Gastrocnemius medialis (tissue), 4 donors: ENCODE measurements at regions not wholly inside any gene's neighbourhood (a gene's known extent, or its start where the extent isn't known, plus 50 kb on each side); places are given as distances from the start of the nearest gene placed in this dataset.
"Not testable (repeated sequence)": the region's sequence is repeated elsewhere in the genome, so short reads cannot be mapped to it uniquely, and the experiment has no call there.

ENCODE experiments used
- ATAC-seq, 2 donors: fragments of 150-250 bp; one replicate each; pipeline ENCODE4 v1.9.1; 2016
- DNase-seq, 2 donors: peaks; one replicate each; pipeline ENCODE4 v3.0.0-alpha.2; 2019
- H3K27ac ChIP-seq, 4 donors: fragments of 200-600 bp; sonication (generic); 1 replicate in 1 of 4; 2 replicates in 3 of 4; pipeline ENCODE4 v1.5.1; 2016 to 2018; ENCODE audit warnings: mild to moderate bottlenecking in 2 of 4, moderate library complexity in 1 of 4
- H3K27me3 ChIP-seq, 3 donors: fragments of 200-600 bp; sonication (generic) in 2 of 3; 1 replicate in 1 of 3; 2 replicates in 2 of 3; pipeline versions ENCODE4 v1.5.1 to v1.6.0; 2016 to 2019; ENCODE audit warnings: mild to moderate bottlenecking in 1 of 3, moderate library complexity in 1 of 3
- H3K36me3 ChIP-seq, 2 donors: fragments of 200-600 bp; sonication (generic) in 1 of 2; one replicate each; pipeline ENCODE4 v1.5.1; 2017 to 2018
- H3K4me1 ChIP-seq, 2 donors: fragments of 200-600 bp; sonication (generic) in 1 of 2; one replicate each; pipeline ENCODE4 v1.5.1; 2016 to 2017; ENCODE audit warnings: mild to moderate bottlenecking in 2 of 2
- H3K4me3 ChIP-seq, 4 donors: fragments of 200-600 bp; sonication (generic) in 3 of 4; 1 replicate in 1 of 4; 2 replicates in 3 of 4; pipeline ENCODE4 v1.5.1; 2016 to 2019; ENCODE audit warnings: mild to moderate bottlenecking in 2 of 4
- H3K9me3 ChIP-seq, 3 donors: fragments of 200-600 bp; sonication (generic) in 2 of 3; 1 replicate in 1 of 3; 2 replicates in 2 of 3; pipeline ENCODE4 v1.5.1; 2016 to 2019
- CTCF ChIP-seq, 5 experiments: fragments of 450-650 bp in 3 of 5; fragments of 200-600 bp in 2 of 5; sonication (generic) in 2 of 5; IDR thresholded peaks in 4 of 5; conservative IDR thresholded peaks in 1 of 5; 1 replicate in 4 of 5; 2 replicates in 1 of 5; pipeline ENCODE4 v1.5.1; 2016 to 2019; ENCODE audit warnings: antibody characterized with exemption in 5 of 5, mild to moderate bottlenecking in 3 of 5, moderate library complexity in 3 of 5
- POLR2A ChIP-seq, 2 donors: fragments of 450-650 bp; IDR thresholded peaks; one replicate each; pipeline ENCODE4 v1.6.1; 2017; ENCODE audit warnings: antibody characterized with exemption in 2 of 2, mild to moderate bottlenecking in 2 of 2, moderate library complexity in 2 of 2
- in situ Hi-C, 4 donors: fragments of 200-750 bp; cut with MboI; loops; one replicate each; pipeline versions ENCODE4 v1.15.0 to v1.8.0; 2017; ENCODE audit warnings: low sequenced_read_pairs in 4 of 4
- intact Hi-C: fragments of 100-400 bp; cut with DNase I; formaldehyde crosslinking; loops from one replicate; pipeline ENCODE4 v1.15.1; 2023; ENCODE audit warnings: low total_unique reads

- intact Hi-C loops: no loop called here
These were observed 110.3 kb upstream of the MAP3K4 start for GRCh38 chr6:160881148-160881808.

GRCh38 chr6:160882006-160882405 lies 109.6 kb upstream of the MAP3K4 start:
- no peaks in the 10 kb centered on the region for H3K36me3 ChIP-seq
- no peaks in the 10 kb centered on the region for H3K9me3 ChIP-seq
- TF ChIP-seq CTCF (IDR thresholded peaks at IDR 0.05 in 4 of 5, conservative IDR thresholded peaks at IDR 0.05 in 1 of 5): no peak
- no peak for TF ChIP-seq POLR2A (IDR thresholded peaks at IDR 0.05)
- no peak overlapping the region for H3K27ac ChIP-seq
- no peaks in the 10 kb centered on the region for H3K4me1 ChIP-seq
- no peak overlapping the region for H3K4me3 ChIP-seq
- DNase-seq (no peak), ATAC-seq (no peak)
- no peaks in the 10 kb centered on the region for H3K27me3 ChIP-seq
- intact Hi-C loops: no loop called here
- in situ Hi-C loops: no loop called here

More at GRCh38 chr6:160881148-160881808, 110.3 kb upstream of the MAP3K4 start:
- TF ChIP-seq CTCF (IDR thresholded peaks at IDR 0.05 in 4 of 5, conservative IDR thresholded peaks at IDR 0.05 in 1 of 5) (no peak), POLR2A (IDR thresholded peaks at IDR 0.05) (no peak)
- DNase-seq: no peak
- H3K36me3 ChIP-seq: no peaks in the 10 kb centered on the region
- no peaks in the 10 kb centered on the region for H3K4me1 ChIP-seq
- H3K9me3 ChIP-seq: no peaks in the 10 kb centered on the region
- no peak overlapping the region for H3K27ac ChIP-seq
- H3K27me3 ChIP-seq: no peaks in the 10 kb centered on the region
- in situ Hi-C loops: no loop called here
- H3K4me3 ChIP-seq: no peak overlapping the region
- ATAC-seq: no peak

GRCh38 chr6:160882791-160883279 lies 108.7 kb upstream of the MAP3K4 start:
- Histone ChIP-seq H3K27me3 (no peaks in the 10 kb centered on the region), H3K4me1 (no peaks in the 10 kb centered on the region), H3K9me3 (no peaks in the 10 kb centered on the region), H3K27ac (no peak overlapping the region), H3K4me3 (no peak overlapping the region), H3K36me3 (no peaks in the 10 kb centered on the region)
- DNase-seq (no peak), ATAC-seq (no peak)
- in situ Hi-C loops (no loop called here), intact Hi-C loops (no loop called here)
- no peak for TF ChIP-seq POLR2A (IDR thresholded peaks at IDR 0.05)
- no peak for TF ChIP-seq CTCF (IDR thresholded peaks at IDR 0.05 in 4 of 5, conservative IDR thresholded peaks at IDR 0.05 in 1 of 5)

- no peak overlapping the region for H3K4me3 ChIP-seq
- intact Hi-C loops: no loop called here
- ATAC-seq (no peak), DNase-seq (no peak)
- H3K27me3 ChIP-seq: no peaks in the 10 kb centered on the region
- H3K27ac ChIP-seq: no peak overlapping the region
- in situ Hi-C loops: no loop called here
- no peaks in the 10 kb centered on the region for H3K36me3 ChIP-seq
- TF ChIP-seq CTCF (IDR thresholded peaks at IDR 0.05 in 4 of 5, conservative IDR thresholded peaks at IDR 0.05 in 1 of 5): no peak
- no peak for TF ChIP-seq POLR2A (IDR thresholded peaks at IDR 0.05)
- no peaks in the 10 kb centered on the region for H3K4me1 ChIP-seq
- no peaks in the 10 kb centered on the region for H3K9me3 ChIP-seq
These were observed 108.0 kb upstream of the MAP3K4 start for GRCh38 chr6:160883560-160883959.

- no peak for TF ChIP-seq CTCF (IDR thresholded peaks at IDR 0.05 in 4 of 5, conservative IDR thresholded peaks at IDR 0.05 in 1 of 5)
- TF ChIP-seq POLR2A (IDR thresholded peaks at IDR 0.05): no peak
- H3K9me3 ChIP-seq: no peaks in the 10 kb centered on the region
- H3K27ac ChIP-seq: no peak overlapping the region
- intact Hi-C loops (no loop called here), in situ Hi-C loops (no loop called here)
- no peak for ATAC-seq
- no peaks in the 10 kb centered on the region for H3K4me1 ChIP-seq
- no peaks in the 10 kb centered on the region for H3K36me3 ChIP-seq
- DNase-seq: no peak
- no peak overlapping the region for H3K4me3 ChIP-seq
- no peaks in the 10 kb centered on the region for H3K27me3 ChIP-seq
These were observed 107.6 kb upstream of the MAP3K4 start for GRCh38 chr6:160883999-160884398.

- H3K4me3 ChIP-seq, H3K36me3 ChIP-seq, H3K27ac ChIP-seq, in situ Hi-C loops, intact Hi-C loops, DNase-seq, H3K27me3 ChIP-seq, ATAC-seq, H3K4me1 ChIP-seq, H3K9me3 ChIP-seq: not testable (repeated sequence)
These were observed 102.4 kb upstream of the MAP3K4 start for GRCh38 chr6:160889148-160889547.
